ENCODE measurements at regions not wholly inside any gene's neighbourhood (a gene's known extent, or its start where the extent isn't known, plus 50 kb on each side); places are given as distances from the start of the nearest gene placed in this dataset.

GRCh38 chr7:20013536-20013935, 203.6 kb downstream of the MACC1 start:
- Mint-ChIP-seq H3K4me1 (ENCODE audit: low read depth) (no peaks in the 10 kb centered on the region), H3K27ac (no peak overlapping the region), H3K9me3 (peaks cover 2% of the 10 kb centered on the region), H3K4me3 (no peak overlapping the region), H3K36me3 (no peaks in the 10 kb centered on the region), H3K27me3 (no peaks in the 10 kb centered on the region)
- CTCF ChIA-PET, result no interaction called here
- no peak for DNase-seq
- POLR2A ChIA-PET, result no interaction called here
- intact Hi-C loops (cut with micrococcal nuclease), result no loop called here

GRCh38 chr7:20012100-20012499, 205.1 kb downstream of the MACC1 start:
- no peak overlapping the region for H3K4me3 Mint-ChIP-seq
- CTCF ChIA-PET, result no interaction called here

GRCh38 chr7:20010877-20011276, 206.3 kb downstream of the MACC1 start:
- POLR2A ChIA-PET, result no interaction called here
- H3K4me1 Mint-ChIP-seq (ENCODE audit: low read depth), result no peaks in the 10 kb centered on the region
- peaks cover 2% of the 10 kb centered on the region for H3K9me3 Mint-ChIP-seq
- no peaks in the 10 kb centered on the region for H3K27me3 Mint-ChIP-seq
- H3K36me3 Mint-ChIP-seq, result no peaks in the 10 kb centered on the region
- H3K27ac Mint-ChIP-seq, result no peak overlapping the region
- intact Hi-C loops (cut with micrococcal nuclease), result no loop called here
- no peak overlapping the region for H3K4me3 Mint-ChIP-seq
- CTCF ChIA-PET, result no interaction called here
- no peak for DNase-seq

More at GRCh38 chr7:20012100-20012499, 205.1 kb downstream of the MACC1 start:
- POLR2A ChIA-PET, result no interaction called here
- no peak for DNase-seq
- no peak overlapping the region for H3K27ac Mint-ChIP-seq
- no peaks in the 10 kb centered on the region for H3K27me3 Mint-ChIP-seq
- peaks cover 2% of the 10 kb centered on the region for H3K9me3 Mint-ChIP-seq
- H3K36me3 Mint-ChIP-seq, result no peaks in the 10 kb centered on the region
- no peaks in the 10 kb centered on the region for H3K4me1 Mint-ChIP-seq (ENCODE audit: low read depth)
- intact Hi-C loops (cut with micrococcal nuclease), result no loop called here

GRCh38 chr7:20007510-20007909, 209.7 kb downstream of the MACC1 start:
- no peak for DNase-seq
- no peaks in the 10 kb centered on the region for H3K36me3 Mint-ChIP-seq
- peaks cover 2% of the 10 kb centered on the region for H3K9me3 Mint-ChIP-seq
- POLR2A ChIA-PET, result no interaction called here
- intact Hi-C loops (cut with micrococcal nuclease), result no loop called here
- no peak overlapping the region for H3K4me3 Mint-ChIP-seq
- no peaks in the 10 kb centered on the region for H3K4me1 Mint-ChIP-seq (ENCODE audit: low read depth)
- CTCF ChIA-PET, result no interaction called here
- no peaks in the 10 kb centered on the region for H3K27me3 Mint-ChIP-seq
- H3K27ac Mint-ChIP-seq, result no peak overlapping the region

- no peaks in the 10 kb centered on the region for H3K36me3 Mint-ChIP-seq
Measured at GRCh38 chr7:20005081-20005480, 212.1 kb downstream of the MACC1 start.

GRCh38 chr7:19999681-20000080, 217.5 kb downstream of the MACC1 start:
- Mint-ChIP-seq H3K9me3 (peaks cover 2% of the 10 kb centered on the region), H3K4me3 (no peak overlapping the region), H3K27me3 (no peaks in the 10 kb centered on the region), H3K4me1 (ENCODE audit: low read depth) (no peaks in the 10 kb centered on the region), H3K36me3 (no peaks in the 10 kb centered on the region), H3K27ac (no peak overlapping the region)
- CTCF ChIA-PET, result no interaction called here
- DNase-seq, result no peak
- intact Hi-C loops (cut with micrococcal nuclease), result no loop called here
- POLR2A ChIA-PET, result no interaction called here

More at GRCh38 chr7:20005081-20005480, 212.1 kb downstream of the MACC1 start:
- Mint-ChIP-seq H3K4me3 (no peak overlapping the region), H3K27ac (no peak overlapping the region), H3K9me3 (no peaks in the 10 kb centered on the region), H3K27me3 (no peaks in the 10 kb centered on the region), H3K4me1 (ENCODE audit: low read depth) (no peaks in the 10 kb centered on the region)
- intact Hi-C loops (cut with micrococcal nuclease), result no loop called here
- POLR2A ChIA-PET, result no interaction called here
- CTCF ChIA-PET, result no interaction called here
- DNase-seq, result no peak

GRCh38 chr7:19991936-19992335, 218.5 kb upstream of the TMEM196 start:
- H3K27ac Mint-ChIP-seq, result no peak overlapping the region
- H3K36me3 Mint-ChIP-seq, result no peaks in the 10 kb centered on the region
- intact Hi-C loops (cut with micrococcal nuclease), result no loop called here
- no peak for DNase-seq
- no peaks in the 10 kb centered on the region for H3K27me3 Mint-ChIP-seq
- ChIA-PET POLR2A (no interaction called here), CTCF (no interaction called here)
- no peak overlapping the region for H3K4me3 Mint-ChIP-seq
- H3K9me3 Mint-ChIP-seq, result peaks cover 5% of the 10 kb centered on the region
- H3K4me1 Mint-ChIP-seq (ENCODE audit: low read depth), result no peaks in the 10 kb centered on the region

GRCh38 chr7:19989906-19990305, 216.5 kb upstream of the TMEM196 start:
- POLR2A ChIA-PET, result no interaction called here
- CTCF ChIA-PET, result no interaction called here
- no peak overlapping the region for H3K27ac Mint-ChIP-seq
- H3K36me3 Mint-ChIP-seq, result no peaks in the 10 kb centered on the region
- no peaks in the 10 kb centered on the region for H3K27me3 Mint-ChIP-seq
- peaks cover 4% of the 10 kb centered on the region for H3K9me3 Mint-ChIP-seq
- DNase-seq, result no peak
- H3K4me3 Mint-ChIP-seq, result no peak overlapping the region
- intact Hi-C loops (cut with micrococcal nuclease), result no loop called here
- H3K4me1 Mint-ChIP-seq (ENCODE audit: low read depth), result no peaks in the 10 kb centered on the region

GRCh38 chr7:19988860-19989259, 215.4 kb upstream of the TMEM196 start:
- Mint-ChIP-seq H3K4me1 (ENCODE audit: low read depth) (no peaks in the 10 kb centered on the region), H3K9me3 (peaks cover 4% of the 10 kb centered on the region), H3K27ac (no peak overlapping the region), H3K4me3 (no peak overlapping the region), H3K36me3 (no peaks in the 10 kb centered on the region), H3K27me3 (no peaks in the 10 kb centered on the region)
- DNase-seq, result no peak
- intact Hi-C loops (cut with micrococcal nuclease), result no loop called here
- ChIA-PET CTCF (no interaction called here), POLR2A (no interaction called here)

GRCh38 chr7:19984231-19984632, 210.8 kb upstream of the TMEM196 start:
- Mint-ChIP-seq H3K9me3 (peaks cover 8% of the 10 kb centered on the region), H3K27ac (no peak overlapping the region), H3K4me3 (no peak overlapping the region), H3K36me3 (no peaks in the 10 kb centered on the region), H3K27me3 (no peaks in the 10 kb centered on the region), H3K4me1 (ENCODE audit: low read depth) (no peaks in the 10 kb centered on the region)
- DNase-seq, result no peak
- ChIA-PET POLR2A (no interaction called here), CTCF (no interaction called here)
- intact Hi-C loops (cut with micrococcal nuclease), result no loop called here

- peaks cover 15% of the 10 kb centered on the region for H3K9me3 Mint-ChIP-seq
- no peak overlapping the region for H3K4me3 Mint-ChIP-seq
- intact Hi-C loops (cut with micrococcal nuclease), result no loop called here
- no peaks in the 10 kb centered on the region for H3K4me1 Mint-ChIP-seq (ENCODE audit: low read depth)
- POLR2A ChIA-PET, result no interaction called here
- no peaks in the 10 kb centered on the region for H3K36me3 Mint-ChIP-seq
- CTCF ChIA-PET, result no interaction called here
- H3K27me3 Mint-ChIP-seq, result no peaks in the 10 kb centered on the region
- DNase-seq, result no peak
- H3K27ac Mint-ChIP-seq, result no peak overlapping the region
Measured at GRCh38 chr7:19982841-19983835, 209.7 kb upstream of the TMEM196 start.

GRCh38 chr7:19973581-19973980, 200.2 kb upstream of the TMEM196 start:
- Mint-ChIP-seq H3K27ac (no peak overlapping the region), H3K4me1 (ENCODE audit: low read depth) (no peaks in the 10 kb centered on the region), H3K27me3 (no peaks in the 10 kb centered on the region), H3K9me3 (peaks cover 4% of the 10 kb centered on the region), H3K36me3 (no peaks in the 10 kb centered on the region), H3K4me3 (no peak overlapping the region)
- ChIA-PET CTCF (no interaction called here), POLR2A (no interaction called here)
- intact Hi-C loops (cut with micrococcal nuclease), result no loop called here
- no peak for DNase-seq

GRCh38 chr7:19972876-19973275, 199.5 kb upstream of the TMEM196 start:
- Mint-ChIP-seq H3K4me1 (ENCODE audit: low read depth) (no peaks in the 10 kb centered on the region), H3K27ac (no peak overlapping the region), H3K27me3 (no peaks in the 10 kb centered on the region), H3K36me3 (no peaks in the 10 kb centered on the region), H3K4me3 (no peak overlapping the region), H3K9me3 (peaks cover 2% of the 10 kb centered on the region)
- ChIA-PET POLR2A (no interaction called here), CTCF (interaction anchor here (0.6 kb wide), 1 partner anchor 9 kb away, joined by 3 read pairs; no protein-coding TSS in a partner anchor)
- DNase-seq, result no peak
- intact Hi-C loops (cut with micrococcal nuclease), result no loop called here
